Cardiac muscle cell (in vitro differentiated cells and primary cell): ENCODE measurements at regions not wholly inside any gene's neighbourhood (a gene's known extent, or its start where the extent isn't known, plus 50 kb on each side); places are given as distances from the start of the nearest gene placed in this dataset.

Experiments
- DNase-seq, 2 donors: peaks; one replicate each; pipeline versions ENCODE4 v3.0.0 to v3.0.0-alpha.2; 2010 to 2017; ENCODE audit warnings: low read depth in 1 of 2, low spot score in 1 of 2
- H3K27ac ChIP-seq: fragments of 200-600 bp; sonication (generic); 2 replicates; pipeline ENCODE4 v1.5.1; 2016
- H3K27me3 ChIP-seq: fragments of 200-600 bp; sonication (generic); 2 replicates; pipeline ENCODE4 v1.6.0; 2016; ENCODE audit warnings: control low read depth
- H3K36me3 ChIP-seq: fragments of 200-600 bp; sonication (generic); 2 replicates; pipeline ENCODE4 v1.5.1; 2016; ENCODE audit warnings: control low read depth
- H3K4me1 ChIP-seq: fragments of 200-600 bp; sonication (generic); 2 replicates; pipeline ENCODE4 v1.8.1; 2017; ENCODE audit warnings: low read depth, mild to moderate bottlenecking, mixed run types
- H3K4me3 ChIP-seq: fragments of 200-600 bp; sonication (generic); 2 replicates; pipeline ENCODE4 v1.5.1; 2016; ENCODE audit warnings: mild to moderate bottlenecking
- H3K9me3 ChIP-seq: fragments of 200-600 bp; sonication (generic); 2 replicates; pipeline ENCODE4 v1.5.1; 2017; ENCODE audit warnings: low read depth, mild to moderate bottlenecking, control low read depth
- CTCF ChIP-seq: IDR thresholded peaks from 2 replicates; pipeline ENCODE4 v1.5.1; 2012; ENCODE audit warnings: low read depth, mild to moderate bottlenecking, low read length

GRCh38 chr3:29145360-29145759 is 135.5 kb upstream of the RBMS3 start:
- H3K27me3 ChIP-seq: no peaks in the 10 kb centered on the region
- H3K27ac ChIP-seq: no peak overlapping the region
- H3K9me3 ChIP-seq: no peaks in the 10 kb centered on the region
- DNase-seq: no peak
- H3K4me3 ChIP-seq: no peak overlapping the region
- peaks cover 34% of the 10 kb centered on the region for H3K4me1 ChIP-seq
- no peak for TF ChIP-seq CTCF
- H3K36me3 ChIP-seq: no peaks in the 10 kb centered on the region

GRCh38 chr3:29152379-29152778 is 128.5 kb upstream of the RBMS3 start:
- no peak for TF ChIP-seq CTCF
- no peak overlapping the region for H3K27ac ChIP-seq
- H3K4me3 ChIP-seq: no peak overlapping the region
- no peaks in the 10 kb centered on the region for H3K9me3 ChIP-seq
- H3K36me3 ChIP-seq: no peaks in the 10 kb centered on the region
- H3K4me1 ChIP-seq: no peaks in the 10 kb centered on the region
- H3K27me3 ChIP-seq: no peaks in the 10 kb centered on the region
- DNase-seq: peak in 1 of 2 donors; percentile 9

GRCh38 chr3:29153811-29154210 is 127.1 kb upstream of the RBMS3 start:
- H3K4me3 ChIP-seq: no peak overlapping the region
- no peaks in the 10 kb centered on the region for H3K9me3 ChIP-seq
- peak in 1 of 2 donors; percentile 50 for DNase-seq
- no peak overlapping the region for H3K27ac ChIP-seq
- no peaks in the 10 kb centered on the region for H3K4me1 ChIP-seq
- no peaks in the 10 kb centered on the region for H3K36me3 ChIP-seq
- TF ChIP-seq CTCF: no peak
- H3K27me3 ChIP-seq: no peaks in the 10 kb centered on the region

GRCh38 chr3:29156086-29156715 is 124.7 kb upstream of the RBMS3 start:
- no peak for TF ChIP-seq CTCF
- Histone ChIP-seq H3K27me3 (no peaks in the 10 kb centered on the region), H3K27ac (no peak overlapping the region), H3K36me3 (no peaks in the 10 kb centered on the region), H3K9me3 (no peaks in the 10 kb centered on the region), H3K4me3 (no peak overlapping the region), H3K4me1 (no peaks in the 10 kb centered on the region)
- DNase-seq: peak in 1 of 2 donors; percentile 60

GRCh38 chr3:29164825-29165224 is 116.0 kb upstream of the RBMS3 start:
- no peak for DNase-seq
- TF ChIP-seq CTCF: no peak
- H3K27ac ChIP-seq: no peak overlapping the region
- no peak overlapping the region for H3K4me3 ChIP-seq
- H3K27me3 ChIP-seq: no peaks in the 10 kb centered on the region
- H3K36me3 ChIP-seq: no peaks in the 10 kb centered on the region
- H3K9me3 ChIP-seq: no peaks in the 10 kb centered on the region
- peaks cover 8% of the 10 kb centered on the region for H3K4me1 ChIP-seq
